ENCODE measurements at regions not wholly inside any gene's neighbourhood (a gene's known extent, or its start where the extent isn't known, plus 50 kb on each side); places are given as distances from the start of the nearest gene placed in this dataset.

DNA sequence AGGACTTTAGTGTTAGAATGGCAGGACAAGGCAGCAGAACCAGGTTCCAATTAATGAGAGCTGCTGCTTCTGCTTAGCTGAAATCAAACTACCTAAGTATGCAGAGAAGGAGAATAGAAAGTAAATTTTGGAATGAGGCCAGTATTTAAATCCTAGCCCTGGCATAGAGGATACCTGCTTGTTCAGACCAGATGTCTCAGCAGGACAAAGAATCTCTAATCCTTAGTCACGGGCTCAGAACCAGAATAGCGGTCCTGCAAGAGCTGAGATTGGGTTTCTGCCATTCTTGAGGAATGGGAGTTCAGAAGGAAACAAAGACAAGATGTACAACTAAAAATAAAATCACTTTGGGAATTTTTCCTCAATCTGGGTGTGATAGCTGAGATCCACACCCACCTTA is 550.8 kb upstream of the TMEM132C start (continued):
- TF ChIP-seq, protein P1, sequence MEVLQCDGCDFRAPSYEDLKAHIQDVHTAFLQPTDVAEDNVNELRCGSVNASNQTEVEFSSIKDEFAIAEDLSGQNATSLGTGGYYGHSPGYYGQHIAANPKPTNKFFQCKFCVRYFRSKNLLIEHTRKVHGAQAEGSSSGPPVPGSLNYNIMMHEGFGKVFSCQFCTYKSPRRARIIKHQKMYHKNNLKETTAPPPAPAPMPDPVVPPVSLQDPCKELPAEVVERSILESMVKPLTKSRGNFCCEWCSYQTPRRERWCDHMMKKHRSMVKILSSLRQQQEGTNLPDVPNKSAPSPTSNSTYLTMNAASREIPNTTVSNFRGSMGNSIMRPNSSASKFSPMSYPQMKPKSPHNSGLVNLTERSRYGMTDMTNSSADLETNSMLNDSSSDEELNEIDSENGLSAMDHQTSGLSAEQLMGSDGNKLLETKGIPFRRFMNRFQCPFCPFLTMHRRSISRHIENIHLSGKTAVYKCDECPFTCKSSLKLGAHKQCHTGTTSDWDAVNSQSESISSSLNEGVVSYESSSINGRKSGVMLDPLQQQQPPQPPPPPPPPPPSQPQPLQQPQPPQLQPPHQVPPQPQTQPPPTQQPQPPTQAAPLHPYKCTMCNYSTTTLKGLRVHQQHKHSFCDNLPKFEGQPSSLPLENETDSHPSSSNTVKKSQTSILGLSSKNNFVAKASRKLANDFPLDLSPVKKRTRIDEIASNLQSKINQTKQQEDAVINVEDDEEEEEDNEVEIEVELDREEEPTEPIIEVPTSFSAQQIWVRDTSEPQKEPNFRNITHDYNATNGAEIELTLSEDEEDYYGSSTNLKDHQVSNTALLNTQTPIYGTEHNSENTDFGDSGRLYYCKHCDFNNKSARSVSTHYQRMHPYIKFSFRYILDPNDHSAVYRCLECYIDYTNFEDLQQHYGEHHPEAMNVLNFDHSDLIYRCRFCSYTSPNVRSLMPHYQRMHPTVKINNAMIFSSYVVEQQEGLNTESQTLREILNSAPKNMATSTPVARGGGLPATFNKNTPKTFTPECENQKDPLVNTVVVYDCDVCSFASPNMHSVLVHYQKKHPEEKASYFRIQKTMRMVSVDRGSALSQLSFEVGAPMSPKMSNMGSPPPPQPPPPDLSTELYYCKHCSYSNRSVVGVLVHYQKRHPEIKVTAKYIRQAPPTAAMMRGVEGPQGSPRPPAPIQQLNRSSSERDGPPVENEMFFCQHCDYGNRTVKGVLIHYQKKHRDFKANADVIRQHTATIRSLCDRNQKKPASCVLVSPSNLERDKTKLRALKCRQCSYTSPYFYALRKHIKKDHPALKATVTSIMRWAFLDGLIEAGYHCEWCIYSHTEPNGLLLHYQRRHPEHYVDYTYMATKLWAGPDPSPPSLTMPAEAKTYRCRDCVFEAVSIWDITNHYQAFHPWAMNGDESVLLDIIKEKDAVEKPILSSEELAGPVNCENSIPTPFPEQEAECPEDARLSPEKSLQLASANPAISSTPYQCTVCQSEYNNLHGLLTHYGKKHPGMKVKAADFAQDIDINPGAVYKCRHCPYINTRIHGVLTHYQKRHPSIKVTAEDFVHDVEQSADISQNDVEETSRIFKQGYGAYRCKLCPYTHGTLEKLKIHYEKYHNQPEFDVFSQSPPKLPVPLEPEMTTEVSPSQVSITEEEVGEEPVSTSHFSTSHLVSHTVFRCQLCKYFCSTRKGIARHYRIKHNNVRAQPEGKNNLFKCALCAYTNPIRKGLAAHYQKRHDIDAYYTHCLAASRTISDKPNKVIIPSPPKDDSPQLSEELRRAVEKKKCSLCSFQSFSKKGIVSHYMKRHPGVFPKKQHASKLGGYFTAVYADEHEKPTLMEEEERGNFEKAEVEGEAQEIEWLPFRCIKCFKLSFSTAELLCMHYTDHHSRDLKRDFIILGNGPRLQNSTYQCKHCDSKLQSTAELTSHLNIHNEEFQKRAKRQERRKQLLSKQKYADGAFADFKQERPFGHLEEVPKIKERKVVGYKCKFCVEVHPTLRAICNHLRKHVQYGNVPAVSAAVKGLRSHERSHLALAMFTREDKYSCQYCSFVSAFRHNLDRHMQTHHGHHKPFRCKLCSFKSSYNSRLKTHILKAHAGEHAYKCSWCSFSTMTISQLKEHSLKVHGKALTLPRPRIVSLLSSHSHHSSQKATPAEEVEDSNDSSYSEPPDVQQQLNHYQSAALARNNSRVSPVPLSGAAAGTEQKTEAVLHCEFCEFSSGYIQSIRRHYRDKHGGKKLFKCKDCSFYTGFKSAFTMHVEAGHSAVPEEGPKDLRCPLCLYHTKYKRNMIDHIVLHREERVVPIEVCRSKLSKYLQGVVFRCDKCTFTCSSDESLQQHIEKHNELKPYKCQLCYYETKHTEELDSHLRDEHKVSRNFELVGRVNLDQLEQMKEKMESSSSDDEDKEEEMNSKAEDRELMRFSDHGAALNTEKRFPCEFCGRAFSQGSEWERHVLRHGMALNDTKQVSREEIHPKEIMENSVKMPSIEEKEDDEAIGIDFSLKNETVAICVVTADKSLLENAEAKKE (CRISPR knock-in tag; IDR thresholded peaks at IDR 0.05): no peak
- no peak for TF ChIP-seq EZH2 (IDR thresholded peaks at IDR 0.05; ENCODE audit: low read depth, unreplicated experiment)

DNA sequence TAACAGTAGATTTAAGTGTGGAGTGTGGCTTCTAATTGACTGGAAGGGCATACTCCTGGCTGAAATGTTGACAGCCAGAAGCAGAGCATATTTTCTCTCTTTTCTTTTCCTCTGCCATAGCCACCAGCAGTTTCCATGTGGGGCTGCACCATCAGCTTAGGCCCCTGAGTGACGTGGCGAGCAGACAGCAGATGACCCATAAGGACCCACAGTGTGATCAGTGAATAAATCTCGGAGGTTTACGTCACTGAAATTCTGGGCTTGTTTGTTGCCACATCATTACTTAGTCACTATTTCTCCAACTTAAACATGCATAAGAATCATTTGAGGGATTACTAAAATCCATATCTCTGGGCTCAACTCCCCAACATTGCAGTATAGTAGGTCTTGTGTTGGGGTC is 549.7 kb upstream of the TMEM132C start:
- H2AFZ ChIP-seq: no peak overlapping the region
- no peaks in the 10 kb centered on the region for H3K36me3 ChIP-seq (ENCODE audit: insufficient read depth)
- ATAC-seq (no peak), DNase-seq (ENCODE audit: low spot score) (no peak)
- no peaks in the 10 kb centered on the region for H3F3A ChIP-seq (replicated peaks; ENCODE audit: low read depth)
- H3K4me1 ChIP-seq (ENCODE audit: insufficient read depth): no peaks in the 10 kb centered on the region
- no peak overlapping the region for H3K27ac Mint-ChIP-seq
- no peaks in the 10 kb centered on the region for H3K27me3 ChIP-seq (ENCODE audit: insufficient read depth)
- H3K9me2 ChIP-seq (ENCODE audit: insufficient read depth): no peaks in the 10 kb centered on the region
- H3K9me3 Mint-ChIP-seq: peaks cover 100% of the 10 kb centered on the region
- TF ChIP-seq EZH2phosphoT487 (IDR thresholded peaks at IDR 0.05; ENCODE audit: unreplicated experiment): no peak
- no peak for TF ChIP-seq POLR2AphosphoS5 (IDR thresholded peaks at IDR 0.05; ENCODE audit: low read depth)
- no peak for TF ChIP-seq CREB1 (CRISPR knock-in tag; IDR thresholded peaks at IDR 0.05; ENCODE audit: low read depth)
- TF ChIP-seq, protein P2, sequence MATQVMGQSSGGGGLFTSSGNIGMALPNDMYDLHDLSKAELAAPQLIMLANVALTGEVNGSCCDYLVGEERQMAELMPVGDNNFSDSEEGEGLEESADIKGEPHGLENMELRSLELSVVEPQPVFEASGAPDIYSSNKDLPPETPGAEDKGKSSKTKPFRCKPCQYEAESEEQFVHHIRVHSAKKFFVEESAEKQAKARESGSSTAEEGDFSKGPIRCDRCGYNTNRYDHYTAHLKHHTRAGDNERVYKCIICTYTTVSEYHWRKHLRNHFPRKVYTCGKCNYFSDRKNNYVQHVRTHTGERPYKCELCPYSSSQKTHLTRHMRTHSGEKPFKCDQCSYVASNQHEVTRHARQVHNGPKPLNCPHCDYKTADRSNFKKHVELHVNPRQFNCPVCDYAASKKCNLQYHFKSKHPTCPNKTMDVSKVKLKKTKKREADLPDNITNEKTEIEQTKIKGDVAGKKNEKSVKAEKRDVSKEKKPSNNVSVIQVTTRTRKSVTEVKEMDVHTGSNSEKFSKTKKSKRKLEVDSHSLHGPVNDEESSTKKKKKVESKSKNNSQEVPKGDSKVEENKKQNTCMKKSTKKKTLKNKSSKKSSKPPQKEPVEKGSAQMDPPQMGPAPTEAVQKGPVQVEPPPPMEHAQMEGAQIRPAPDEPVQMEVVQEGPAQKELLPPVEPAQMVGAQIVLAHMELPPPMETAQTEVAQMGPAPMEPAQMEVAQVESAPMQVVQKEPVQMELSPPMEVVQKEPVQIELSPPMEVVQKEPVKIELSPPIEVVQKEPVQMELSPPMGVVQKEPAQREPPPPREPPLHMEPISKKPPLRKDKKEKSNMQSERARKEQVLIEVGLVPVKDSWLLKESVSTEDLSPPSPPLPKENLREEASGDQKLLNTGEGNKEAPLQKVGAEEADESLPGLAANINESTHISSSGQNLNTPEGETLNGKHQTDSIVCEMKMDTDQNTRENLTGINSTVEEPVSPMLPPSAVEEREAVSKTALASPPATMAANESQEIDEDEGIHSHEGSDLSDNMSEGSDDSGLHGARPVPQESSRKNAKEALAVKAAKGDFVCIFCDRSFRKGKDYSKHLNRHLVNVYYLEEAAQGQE (IDR thresholded peaks at IDR 0.05; ENCODE audit: unreplicated experiment): no peak
- TF ChIP-seq, protein P3, sequence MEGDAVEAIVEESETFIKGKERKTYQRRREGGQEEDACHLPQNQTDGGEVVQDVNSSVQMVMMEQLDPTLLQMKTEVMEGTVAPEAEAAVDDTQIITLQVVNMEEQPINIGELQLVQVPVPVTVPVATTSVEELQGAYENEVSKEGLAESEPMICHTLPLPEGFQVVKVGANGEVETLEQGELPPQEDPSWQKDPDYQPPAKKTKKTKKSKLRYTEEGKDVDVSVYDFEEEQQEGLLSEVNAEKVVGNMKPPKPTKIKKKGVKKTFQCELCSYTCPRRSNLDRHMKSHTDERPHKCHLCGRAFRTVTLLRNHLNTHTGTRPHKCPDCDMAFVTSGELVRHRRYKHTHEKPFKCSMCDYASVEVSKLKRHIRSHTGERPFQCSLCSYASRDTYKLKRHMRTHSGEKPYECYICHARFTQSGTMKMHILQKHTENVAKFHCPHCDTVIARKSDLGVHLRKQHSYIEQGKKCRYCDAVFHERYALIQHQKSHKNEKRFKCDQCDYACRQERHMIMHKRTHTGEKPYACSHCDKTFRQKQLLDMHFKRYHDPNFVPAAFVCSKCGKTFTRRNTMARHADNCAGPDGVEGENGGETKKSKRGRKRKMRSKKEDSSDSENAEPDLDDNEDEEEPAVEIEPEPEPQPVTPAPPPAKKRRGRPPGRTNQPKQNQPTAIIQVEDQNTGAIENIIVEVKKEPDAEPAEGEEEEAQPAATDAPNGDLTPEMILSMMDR (conservative IDR thresholded peaks at IDR 0.05; ENCODE audit: low read depth in 2 of 2): no peak
- no peak for TF ChIP-seq ZNF114 (CRISPR knock-in tag; IDR thresholded peaks at IDR 0.05)
- TF ChIP-seq JUNB (IDR thresholded peaks at IDR 0.05; ENCODE audit: unreplicated experiment): no peak
- TF ChIP-seq STAT1 (IDR thresholded peaks at IDR 0.05; ENCODE audit: unreplicated experiment): no peak
- TF ChIP-seq ZNF331 (CRISPR knock-in tag; IDR thresholded peaks at IDR 0.05; ENCODE audit: low read depth): no peak
- H3K4me1 Mint-ChIP-seq: no peaks in the 10 kb centered on the region
- peaks cover 35% of the 10 kb centered on the region for H3K36me3 Mint-ChIP-seq (ENCODE audit: low read depth)
- H4K20me1 ChIP-seq (replicated peaks; ENCODE audit: insufficient read depth): no peaks in the 10 kb centered on the region
- H3K4me3 Mint-ChIP-seq: no peak overlapping the region
- no peak overlapping the region for H3K4me3 ChIP-seq
- H3K79me2 ChIP-seq (replicated peaks; ENCODE audit: insufficient read depth): no peaks in the 10 kb centered on the region
- no peak overlapping the region for H3K27ac ChIP-seq (ENCODE audit: low read depth)
- H3K4me2 ChIP-seq: no peak overlapping the region
- H3K27me3 Mint-ChIP-seq (ENCODE audit: insufficient read depth, low read depth, poor library complexity): peaks cover 2% of the 10 kb centered on the region
